GM10248 (cell line): ENCODE measurements at regions not wholly inside any gene's neighbourhood (a gene's known extent, or its start where the extent isn't known, plus 50 kb on each side); places are given as distances from the start of the nearest gene placed in this dataset.

Source experiments
- CTCF ChIA-PET: fragments of 300-600 bp; sonication (Branson Sonifier 250); formaldehyde crosslinking; extraction: SDS; loops from one replicate; lab custom pipeline; 2021; ENCODE audit warnings: antibody characterized with exemption; lab: Yijun Ruan, JAX
- POLR2A ChIA-PET: fragments of 350-650 bp; sonication (Branson Sonifier 250); formaldehyde crosslinking; extraction: SDS; loops from one replicate; lab custom pipeline; 2020; ENCODE audit warnings: antibody characterized with exemption; lab: Yijun Ruan, JAX
- DNase-seq: peaks from one replicate; pipeline ENCODE4 v3.0.0; 2012; ENCODE audit errors: extremely low spot score
- CTCF ChIP-seq: IDR thresholded peaks from 2 replicates; pipeline ENCODE4 v1.5.1; 2012; ENCODE audit warnings: mild to moderate bottlenecking, low read depth; ENCODE audit errors: extremely low read depth, missing control alignments, control extremely low read depth

- CTCF ChIA-PET = no interaction called here
- POLR2A ChIA-PET = no interaction called here
- TF ChIP-seq CTCF = no peak
- no peak for DNase-seq
These were observed 706.9 kb upstream of the VSTM2A start for GRCh38 chr7:53835301-53835700.

GRCh38 chr7:53877688-53878087 lies 664.5 kb upstream of the VSTM2A start:
- POLR2A ChIA-PET = no interaction called here
- TF ChIP-seq CTCF = no peak
- CTCF ChIA-PET = no interaction called here
- no peak for DNase-seq

GRCh38 chr7:53900856-53901528 lies 641.2 kb upstream of the VSTM2A start:
- ChIA-PET POLR2A (no interaction called here), CTCF (no interaction called here)
- TF ChIP-seq CTCF = no peak
- DNase-seq = no peak

GRCh38 chr7:53904355-53904754 lies 637.8 kb upstream of the VSTM2A start:
- no peak for TF ChIP-seq CTCF
- POLR2A ChIA-PET = no interaction called here
- no peak for DNase-seq
- CTCF ChIA-PET = no interaction called here

GRCh38 chr7:53917637-53918036 lies 624.5 kb upstream of the VSTM2A start:
- CTCF ChIA-PET = no interaction called here
- POLR2A ChIA-PET = no interaction called here
- no peak for DNase-seq
- TF ChIP-seq CTCF = no peak

GRCh38 chr7:53920011-53920410 lies 622.2 kb upstream of the VSTM2A start:
- ChIA-PET CTCF (interaction anchor here (1.2 kb wide), 1 partner anchor 16 kb away, joined by 3 read pairs; no protein-coding TSS in a partner anchor), POLR2A (no interaction called here)
- no peak for DNase-seq
- no peak for TF ChIP-seq CTCF
